Ishikawa (cell line): ENCODE measurements at regions not wholly inside any gene's neighbourhood (a gene's known extent, or its start where the extent isn't known, plus 50 kb on each side); places are given as distances from the start of the nearest gene placed in this dataset.

Experiments
- CEBPB ChIP-seq: IDR thresholded peaks from 2 replicates; pipeline ENCODE4 v1.6.1; 2012
- CREB1 ChIP-seq: IDR thresholded peaks from 2 replicates; pipeline ENCODE4 v1.6.1; 2012; ENCODE audit warnings: low read depth
- EGR1 ChIP-seq: IDR thresholded peaks from 2 replicates; pipeline ENCODE4 v1.6.1; 2012
- EP300 ChIP-seq: IDR thresholded peaks from 2 replicates; pipeline ENCODE4 v1.6.1; 2012; ENCODE audit warnings: borderline replicate concordance
- FOXM1 ChIP-seq: IDR thresholded peaks from 2 replicates; pipeline ENCODE4 v1.6.1; 2012; ENCODE audit warnings: low read depth, borderline replicate concordance
- MAX ChIP-seq: IDR thresholded peaks from 2 replicates; pipeline ENCODE4 v1.6.1; 2012
- NFIC ChIP-seq: IDR thresholded peaks from 2 replicates; pipeline ENCODE4 v1.6.1; 2012
- RAD21 ChIP-seq: IDR thresholded peaks from 2 replicates; pipeline ENCODE4 v1.6.1; 2012; ENCODE audit warnings: low read depth
- REST ChIP-seq: IDR thresholded peaks from 2 replicates; pipeline ENCODE4 v1.6.1; 2012; ENCODE audit warnings: low read depth, mild to moderate bottlenecking
- TAF1 ChIP-seq: IDR thresholded peaks from 2 replicates; pipeline ENCODE4 v1.6.1; 2012; ENCODE audit warnings: low read depth, mild to moderate bottlenecking
- TCF12 ChIP-seq: IDR thresholded peaks from 2 replicates; pipeline ENCODE4 v1.6.1; 2012; ENCODE audit warnings: low read depth
- TEAD4 ChIP-seq: IDR thresholded peaks from 2 replicates; pipeline ENCODE4 v1.6.1; 2012
- USF1 ChIP-seq: IDR thresholded peaks from 2 replicates; pipeline ENCODE4 v1.6.1; 2012
- YY1 ChIP-seq: IDR thresholded peaks from 2 replicates; pipeline ENCODE4 v1.6.1; 2012; ENCODE audit warnings: low read depth
- ZBTB7A ChIP-seq: IDR thresholded peaks from 2 replicates; pipeline ENCODE4 v1.6.1; 2012; ENCODE audit warnings: low read depth

GRCh38 chr20:58111310-58112016 is 117.0 kb downstream of the ANKRD60 start:
- no peak for TF ChIP-seq EP300
- TF ChIP-seq TAF1 = no peak
- no peak for TF ChIP-seq TCF12
- TF ChIP-seq USF1 = no peak
- no peak for TF ChIP-seq CREB1
- no peak for TF ChIP-seq RAD21
- TF ChIP-seq TEAD4 = no peak
- no peak for TF ChIP-seq REST
- TF ChIP-seq YY1 = no peak
- no peak for TF ChIP-seq EGR1
- no peak for TF ChIP-seq NFIC
- TF ChIP-seq CEBPB = no peak
- TF ChIP-seq FOXM1 = no peak
- TF ChIP-seq ZBTB7A = no peak
- no peak for TF ChIP-seq MAX

GRCh38 chr20:58109918-58110635 is 118.4 kb downstream of the ANKRD60 start:
- TF ChIP-seq YY1 = no peak
- no peak for TF ChIP-seq RAD21
- TF ChIP-seq MAX = no peak
- TF ChIP-seq TEAD4 = no peak
- TF ChIP-seq CEBPB = no peak
- TF ChIP-seq REST = no peak
- no peak for TF ChIP-seq EP300
- no peak for TF ChIP-seq TCF12
- TF ChIP-seq CREB1 = no peak
- TF ChIP-seq EGR1 = no peak

- TF ChIP-seq USF1 = no peak
- no peak for TF ChIP-seq REST
- no peak for TF ChIP-seq EGR1
- TF ChIP-seq ZBTB7A = no peak
- no peak for TF ChIP-seq FOXM1
- TF ChIP-seq RAD21 = no peak
- no peak for TF ChIP-seq NFIC
- no peak for TF ChIP-seq TAF1
- TF ChIP-seq TEAD4 = no peak
- no peak for TF ChIP-seq TCF12
- TF ChIP-seq MAX = no peak
- TF ChIP-seq CREB1 = no peak
- TF ChIP-seq YY1 = no peak
- TF ChIP-seq CEBPB = no peak
- no peak for TF ChIP-seq EP300
These were observed 119.2 kb downstream of the ANKRD60 start for GRCh38 chr20:58109126-58109880.
